Superior temporal gyrus (tissue), 1 donor: ENCODE measurements at regions not wholly inside any gene's neighbourhood (a gene's known extent, or its start where the extent isn't known, plus 50 kb on each side); places are given as distances from the start of the nearest gene placed in this dataset.
"Not testable (repeated sequence)": the region's sequence is repeated elsewhere in the genome, so short reads cannot be mapped to it uniquely, and the experiment has no call there.

Source experiments
- DNase-seq: peaks from one replicate; pipeline ENCODE4 v3.0.0-alpha.2; 2016; ENCODE audit errors: extremely low spot score

DNA sequence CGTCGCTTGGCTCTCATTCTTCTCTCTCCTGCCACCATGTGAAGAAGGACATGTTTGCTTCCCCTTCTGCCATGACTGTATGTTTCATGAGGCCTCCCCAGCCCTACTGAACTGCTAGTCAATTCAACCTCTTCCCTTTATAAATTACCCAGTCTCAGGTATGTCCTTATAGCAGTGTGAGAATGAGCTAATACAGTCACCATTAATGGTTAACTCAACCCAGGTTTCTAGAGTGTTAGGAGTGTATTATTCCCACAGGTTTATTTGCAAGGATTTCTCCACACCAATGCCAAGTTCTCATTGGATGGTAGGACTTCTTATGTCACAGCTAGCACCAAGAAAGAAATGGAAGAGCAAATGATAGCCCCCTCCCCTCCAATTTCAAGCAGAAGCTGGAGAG is 71.9 kb downstream of the DYNAP start:
- no peak for DNase-seq

DNA sequence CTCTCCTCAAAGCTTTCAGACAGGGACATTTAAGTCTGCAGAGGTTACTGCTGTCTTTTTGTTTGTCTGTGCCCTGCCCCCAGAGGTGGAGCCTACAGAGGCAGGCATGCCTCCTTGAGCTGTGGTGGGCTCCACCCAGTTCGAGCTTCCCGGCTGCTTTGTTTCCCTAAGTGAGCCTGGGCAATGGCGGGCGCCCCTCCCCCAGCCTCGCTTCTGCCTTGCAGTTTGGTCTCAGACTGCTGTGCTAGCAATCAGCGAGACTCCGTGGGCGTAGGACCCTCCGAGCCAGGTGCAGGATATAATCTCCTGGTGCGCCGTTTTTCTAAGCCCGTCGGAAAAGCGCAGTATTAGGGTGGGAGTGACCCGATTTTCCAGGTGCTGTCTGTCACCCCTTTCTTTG is 78.7 kb downstream of the DYNAP start:
- DNase-seq, result not testable (repeated sequence)

DNA sequence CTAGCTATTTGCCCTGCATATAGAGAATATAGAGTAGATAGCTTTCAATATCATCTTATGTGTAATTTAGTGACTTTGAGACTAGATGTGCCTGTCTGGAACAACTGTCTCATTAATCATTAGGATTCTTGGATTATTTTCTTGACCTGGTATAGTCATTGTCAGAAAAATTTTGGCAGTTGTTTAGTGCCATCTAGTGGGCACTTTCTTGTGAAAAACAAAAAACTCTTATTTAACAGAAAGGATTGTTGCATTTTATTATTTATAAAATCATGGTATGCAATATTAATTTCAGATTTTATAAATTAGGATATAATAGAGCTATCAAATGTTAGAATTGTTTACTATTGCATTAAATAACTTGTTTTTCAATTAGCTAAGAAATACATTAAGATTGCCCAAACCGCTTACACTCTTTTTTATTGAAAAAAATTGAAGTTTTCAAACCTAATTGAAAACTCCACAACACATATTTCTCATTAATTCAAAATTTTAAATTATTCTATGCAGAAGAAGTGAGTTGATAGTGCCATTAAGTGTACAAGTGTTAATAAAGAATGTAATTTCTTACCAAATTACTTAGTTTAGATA is 80.3 kb downstream of the DYNAP start:
- DNase-seq, result peak; percentile 84

DNA sequence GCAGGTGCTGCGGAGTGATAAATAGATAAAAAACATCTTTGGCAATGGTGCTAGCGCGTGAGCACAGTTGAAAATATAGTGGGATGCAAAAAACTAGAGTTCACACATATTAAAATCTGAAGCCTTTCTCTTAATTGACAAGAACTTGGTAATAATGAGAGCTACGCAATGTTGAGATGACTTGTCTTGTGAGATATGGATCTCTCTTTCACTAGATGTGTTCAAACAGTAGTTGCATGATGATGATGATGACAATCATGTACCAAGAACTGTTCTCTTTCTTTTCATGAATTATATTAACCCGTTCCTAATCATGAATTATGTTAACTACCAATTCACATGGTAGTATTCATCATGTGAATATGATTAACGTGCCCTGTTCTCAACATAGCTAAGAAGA is 81.1 kb downstream of the DYNAP start:
- DNase-seq, result no peak

DNA sequence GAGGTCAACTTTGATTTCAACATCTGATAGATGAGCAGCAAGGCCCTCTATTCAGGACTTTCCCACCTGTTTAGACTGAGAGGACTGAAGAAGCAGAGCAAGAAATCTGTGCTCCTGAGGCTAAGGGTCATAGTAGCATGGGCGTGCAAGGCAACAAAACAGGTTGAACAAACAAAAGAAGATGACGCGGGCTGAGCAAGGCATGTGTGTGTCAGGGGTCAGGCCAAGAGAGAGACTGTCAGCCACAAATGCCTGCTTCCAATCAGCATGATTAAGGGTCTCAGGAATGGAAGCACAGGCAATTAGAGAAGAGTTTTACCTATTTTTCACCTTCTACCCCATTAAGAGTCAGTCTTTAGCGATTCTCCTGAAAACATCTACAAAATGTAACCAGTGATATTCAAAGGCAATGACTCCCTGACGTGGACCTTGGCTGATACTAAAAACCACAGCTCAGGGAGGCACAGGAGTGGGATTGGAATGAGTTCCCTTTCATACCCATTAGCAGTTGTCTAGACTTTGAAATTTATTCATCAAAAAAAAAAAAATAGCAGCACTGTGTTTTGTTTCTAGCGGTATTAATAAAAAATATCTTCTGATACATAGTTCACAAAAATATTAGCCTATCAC is 81.9 kb downstream of the DYNAP start:
- no peak for DNase-seq

DNA sequence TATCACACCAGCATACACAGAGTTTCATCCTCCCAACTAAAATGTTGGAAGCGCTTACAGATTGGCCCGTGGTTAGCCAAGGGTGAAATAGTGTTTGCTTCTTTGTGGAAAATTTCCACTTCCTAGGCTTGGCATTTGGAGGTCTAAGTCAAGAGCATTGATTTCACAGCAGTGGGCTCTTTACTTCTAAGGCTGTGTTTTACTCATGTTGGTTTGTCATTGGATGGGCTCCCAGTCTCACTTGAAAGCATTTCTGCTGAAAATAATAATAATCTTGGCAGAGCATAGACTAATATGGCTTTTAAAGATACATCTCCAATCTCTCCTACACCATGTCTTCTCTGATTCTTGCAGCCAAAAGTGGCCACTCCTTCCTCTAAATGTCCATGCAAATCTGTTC is 82.9 kb downstream of the DYNAP start:
- no peak for DNase-seq

DNA sequence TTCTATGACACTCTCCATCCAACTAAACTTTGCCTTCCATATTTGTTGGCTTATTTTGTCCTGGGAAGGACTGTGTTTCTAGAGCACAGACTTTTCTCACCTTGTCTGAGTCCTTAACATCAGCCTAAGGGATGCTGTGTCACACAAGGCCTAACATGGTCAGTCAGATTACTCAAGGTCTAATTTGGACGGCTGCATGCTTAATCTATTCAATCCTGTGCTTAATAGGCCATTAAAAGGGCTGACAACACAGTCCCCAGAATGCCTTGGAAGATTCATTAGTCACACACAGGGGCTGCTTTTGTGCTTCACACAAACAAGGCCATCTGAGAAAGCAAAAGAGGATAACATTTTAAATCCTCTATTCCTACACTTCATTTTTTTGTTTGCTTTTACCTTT is 84.0 kb downstream of the DYNAP start:
- no peak for DNase-seq

DNA sequence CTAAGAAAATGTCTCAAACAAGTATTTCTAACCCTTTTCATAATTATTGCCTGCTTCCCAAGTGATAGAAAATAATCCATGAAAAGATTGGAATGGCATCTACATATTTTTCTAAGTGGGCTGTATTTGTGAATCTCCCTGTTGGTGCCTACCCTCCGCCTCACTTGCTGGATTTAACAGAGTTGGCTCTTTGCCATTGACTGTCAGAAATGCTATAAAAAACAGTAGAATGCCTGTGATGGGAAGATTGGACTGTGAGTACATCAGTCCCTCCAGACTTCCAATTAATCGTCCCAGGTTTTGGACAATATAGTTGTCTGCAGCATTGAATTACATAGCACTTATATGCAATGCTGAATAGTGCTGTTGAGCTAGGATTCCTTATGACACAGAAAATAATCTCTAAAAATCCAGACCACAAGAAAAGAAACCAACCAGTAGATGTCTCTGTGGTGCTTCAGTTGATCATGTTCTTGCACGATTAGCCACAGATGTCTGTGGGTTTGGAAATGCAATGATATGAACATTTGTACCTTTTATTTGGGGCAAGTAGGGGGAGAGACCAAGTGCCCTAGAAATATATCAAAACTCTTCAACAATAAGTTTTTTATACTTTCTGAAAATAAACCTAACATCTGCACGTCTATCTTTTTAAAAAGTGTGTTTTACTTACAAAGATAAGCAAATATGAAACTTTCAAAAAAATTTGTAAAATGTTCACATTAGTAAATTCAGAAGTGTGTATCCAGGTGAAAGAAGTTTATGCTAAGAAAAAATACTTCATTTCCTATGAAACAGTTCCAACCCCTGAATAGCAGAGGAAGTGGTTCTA is 88.5 kb downstream of the DYNAP start:
- peak; percentile 89 for DNase-seq

DNA sequence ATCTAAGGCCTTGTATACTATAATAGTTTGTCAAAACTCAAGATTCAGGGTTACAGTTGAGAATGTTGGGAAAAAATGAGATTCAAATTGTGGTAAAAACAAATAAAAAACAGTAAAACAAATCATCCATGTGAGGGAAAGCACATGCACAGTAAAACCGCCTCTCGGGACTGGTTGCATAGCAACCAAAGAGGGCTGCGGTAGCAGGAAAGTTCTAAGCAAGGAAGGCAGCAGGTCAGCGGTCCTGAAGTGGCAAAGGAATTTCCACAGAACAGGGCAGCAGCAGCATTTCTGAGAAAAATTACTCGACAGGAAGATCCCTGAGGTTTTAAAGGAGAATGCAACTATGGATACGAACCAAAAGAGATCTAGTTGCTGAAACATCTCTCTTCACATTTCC is 93.7 kb downstream of the DYNAP start:
- DNase-seq, result no peak

DNA sequence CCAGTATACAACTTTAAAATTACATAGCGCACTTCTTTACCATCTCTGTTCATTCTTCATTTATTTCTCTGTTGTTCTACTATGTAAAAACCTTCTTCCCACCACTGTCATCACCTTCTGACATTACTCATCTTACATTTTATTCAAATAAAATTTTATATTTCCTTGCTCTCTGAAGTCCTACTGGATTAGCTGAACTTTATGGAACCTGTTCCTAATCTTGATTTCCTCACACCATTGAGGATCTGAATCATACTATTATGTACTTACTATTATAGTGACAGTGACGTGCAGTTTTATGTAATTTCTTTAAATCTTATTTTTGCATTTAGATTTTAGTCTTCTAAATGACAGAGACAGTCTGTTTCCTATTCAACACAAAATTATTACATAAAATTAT is 98.3 kb downstream of the DYNAP start:
- no peak for DNase-seq

DNA sequence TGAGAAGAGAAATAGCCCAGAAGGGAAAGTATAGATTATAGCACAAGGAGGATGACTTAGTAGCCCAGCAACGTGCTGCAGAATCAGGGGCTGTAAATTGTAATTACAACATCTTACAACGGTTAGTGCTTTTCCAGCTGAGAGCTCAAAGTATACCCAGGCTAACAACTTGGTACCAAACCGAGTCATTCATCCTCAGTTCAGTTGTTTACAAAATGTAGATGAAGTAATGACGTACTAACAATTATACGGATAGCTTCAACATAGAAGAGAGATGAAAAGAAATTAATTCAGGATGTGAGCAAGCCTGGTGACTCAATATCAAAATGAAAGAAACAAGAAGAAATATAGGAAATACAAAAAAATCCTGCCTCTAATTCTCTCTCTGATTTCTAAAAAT is 99.2 kb downstream of the DYNAP start:
- DNase-seq, result no peak

DNA sequence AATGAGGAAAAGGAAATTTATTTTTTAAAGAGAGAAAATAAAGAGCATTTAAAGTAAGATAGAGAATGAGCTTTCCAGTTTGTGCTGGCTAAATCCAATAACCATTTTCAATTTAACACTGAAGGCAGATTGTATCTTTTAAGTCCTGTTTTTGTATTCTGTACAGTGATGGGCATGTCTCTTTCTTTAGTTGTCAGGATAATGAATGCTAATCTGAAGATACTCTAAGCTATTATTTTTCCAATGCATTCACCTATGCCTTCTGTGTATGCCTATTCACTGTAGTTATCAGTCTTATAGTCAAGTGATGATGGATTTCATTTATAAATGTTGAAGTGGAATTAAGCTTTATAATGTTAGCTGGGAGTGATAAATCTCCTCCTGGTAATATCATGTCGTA is 101.4 kb downstream of the DYNAP start:
- no peak for DNase-seq

DNA sequence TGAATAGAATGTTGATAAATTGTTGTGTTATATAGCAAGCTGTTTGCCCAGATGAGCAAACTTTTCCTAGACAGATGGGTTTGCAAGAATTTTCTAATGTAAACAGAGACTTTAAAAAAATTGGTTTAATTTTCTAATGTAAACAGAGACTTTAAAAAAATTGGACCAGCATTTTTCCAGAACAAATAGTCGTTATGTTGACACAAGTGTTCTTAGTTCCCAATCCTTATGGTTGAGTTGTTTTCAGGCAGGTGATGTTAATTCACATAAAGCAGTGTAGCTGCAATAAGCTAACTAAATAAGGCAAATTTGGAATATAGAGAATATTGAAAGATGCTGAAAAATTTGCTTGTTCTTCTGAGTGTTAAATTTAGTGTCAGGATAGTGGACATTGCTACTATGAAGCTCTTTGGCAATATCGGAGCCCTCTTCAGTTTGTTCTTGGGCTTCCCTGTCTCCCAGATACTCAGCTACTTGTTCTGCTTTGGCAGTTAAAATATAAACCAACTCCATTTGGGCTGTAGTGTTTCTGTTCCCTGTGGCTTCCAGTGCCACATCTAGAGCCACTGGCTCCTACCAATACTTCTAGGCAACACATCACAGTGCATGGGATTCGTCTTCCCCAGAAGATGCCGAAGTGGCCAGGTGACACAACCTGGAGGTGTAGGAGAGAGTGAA is 105.7 kb downstream of the DYNAP start:
- no peak for DNase-seq

DNA sequence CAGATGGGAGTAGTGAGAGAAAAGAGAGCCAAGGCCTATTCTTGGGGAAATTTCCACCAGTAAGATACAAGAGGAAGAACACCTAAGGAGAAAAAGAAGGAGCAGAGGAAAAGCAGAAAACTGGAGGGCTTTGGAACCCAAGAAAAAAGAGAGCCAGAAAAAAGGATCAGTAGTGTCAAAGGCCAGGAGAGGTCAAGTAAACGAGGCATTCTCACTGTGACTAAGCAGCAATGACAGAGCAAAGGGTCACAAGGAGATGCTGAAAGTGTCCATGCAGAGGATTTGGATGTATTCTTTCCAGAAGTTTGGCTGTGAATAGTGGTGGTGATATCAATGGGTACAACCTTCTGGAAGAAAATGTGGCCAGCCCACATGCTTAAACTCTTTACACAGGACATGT is 109.5 kb downstream of the DYNAP start:
- no peak for DNase-seq

DNA sequence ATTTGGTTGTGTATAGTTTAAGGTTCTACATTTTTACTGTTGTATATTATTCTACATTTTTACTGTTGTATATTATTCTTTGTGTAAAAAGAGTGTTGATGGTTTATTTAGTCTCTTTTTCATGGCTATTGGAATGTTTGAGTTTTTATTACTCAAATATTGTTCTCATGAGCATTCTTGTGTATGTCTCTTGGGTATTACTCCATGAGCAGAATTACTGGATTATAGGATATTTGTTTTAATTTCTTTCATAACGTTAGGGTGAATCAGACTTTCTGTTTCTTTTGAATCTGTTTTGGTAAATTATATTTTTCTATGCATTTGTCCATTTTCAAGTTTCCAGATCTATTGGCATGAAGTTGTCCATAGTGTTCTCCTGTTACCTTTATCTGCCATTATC is 111.6 kb downstream of the DYNAP start:
- DNase-seq, result no peak

DNA sequence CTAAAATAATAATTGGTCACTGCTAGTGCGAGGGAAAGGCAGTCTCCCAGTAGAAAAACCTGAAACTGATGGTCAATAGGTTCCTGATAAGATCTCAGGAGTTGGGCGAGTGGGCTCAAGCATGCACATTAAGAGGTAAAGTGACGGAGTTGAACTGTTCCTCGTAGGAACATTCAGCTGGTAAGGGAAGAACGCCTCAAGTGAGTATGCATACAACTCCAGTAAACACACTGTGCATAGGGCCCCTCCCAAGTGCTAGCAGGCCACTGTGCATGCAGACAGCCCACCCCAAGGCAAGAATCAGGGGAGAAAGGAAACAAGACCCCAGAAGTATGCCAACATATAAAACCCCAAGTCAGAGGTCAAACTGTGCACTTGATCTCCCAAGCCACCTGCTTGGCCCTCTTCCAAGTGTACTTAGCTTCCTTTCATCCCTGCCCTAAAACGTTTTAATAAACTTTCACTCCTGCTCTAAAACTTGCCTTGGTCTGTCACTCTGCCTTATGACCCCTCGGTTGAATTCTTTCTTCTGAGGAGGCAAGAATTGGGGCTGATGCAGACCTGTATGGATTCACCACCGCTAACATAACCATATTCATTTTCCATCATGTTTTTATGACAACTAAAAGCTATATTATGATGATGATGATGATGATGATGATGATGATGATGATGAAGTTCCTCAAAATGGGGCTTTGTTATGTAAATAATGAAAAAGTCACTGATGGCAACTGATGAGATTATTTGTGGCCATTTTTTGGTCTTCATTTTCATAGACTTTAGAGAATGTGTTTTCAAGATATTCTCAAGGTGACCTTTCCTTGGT is 118.0 kb upstream of the RAB27B start:
- DNase-seq, result no peak

DNA sequence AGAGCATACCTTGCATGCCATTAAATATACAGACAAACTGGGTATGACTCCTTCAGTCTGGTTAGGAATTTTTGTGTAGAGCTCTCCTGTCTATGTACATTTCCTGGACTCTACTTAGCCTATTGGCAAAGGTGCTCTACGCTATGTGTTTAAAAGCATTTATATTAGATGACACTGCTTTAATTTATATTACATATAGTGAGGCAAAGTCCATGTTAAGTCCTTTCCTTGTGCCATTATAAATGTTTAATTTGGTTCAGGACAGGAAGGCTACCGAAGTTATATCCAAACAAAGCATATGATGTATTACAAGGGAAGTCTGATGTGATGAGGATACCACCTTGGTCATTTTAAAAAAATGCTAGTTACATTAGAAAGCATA is 117.4 kb upstream of the RAB27B start:
- no peak for DNase-seq

DNA sequence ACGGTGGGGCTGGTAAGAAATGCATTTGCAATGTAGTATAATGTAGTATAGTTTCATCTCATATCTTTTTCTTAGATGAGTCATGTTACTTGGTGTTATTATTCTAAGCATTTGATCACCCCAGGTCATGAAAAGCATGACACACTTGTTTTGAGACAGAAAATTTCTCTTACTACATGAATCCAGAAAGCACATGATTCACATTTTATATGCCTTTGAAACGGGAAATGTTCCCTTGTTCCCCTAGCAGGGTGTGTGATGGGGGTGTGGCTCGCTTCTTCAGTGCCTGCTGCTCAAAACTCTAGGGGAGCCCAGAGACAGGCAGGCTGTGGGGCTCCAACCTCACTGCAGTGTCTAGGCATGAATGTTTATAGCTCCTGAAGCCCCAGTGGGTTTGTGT is 116.0 kb upstream of the RAB27B start:
- no peak for DNase-seq

DNA sequence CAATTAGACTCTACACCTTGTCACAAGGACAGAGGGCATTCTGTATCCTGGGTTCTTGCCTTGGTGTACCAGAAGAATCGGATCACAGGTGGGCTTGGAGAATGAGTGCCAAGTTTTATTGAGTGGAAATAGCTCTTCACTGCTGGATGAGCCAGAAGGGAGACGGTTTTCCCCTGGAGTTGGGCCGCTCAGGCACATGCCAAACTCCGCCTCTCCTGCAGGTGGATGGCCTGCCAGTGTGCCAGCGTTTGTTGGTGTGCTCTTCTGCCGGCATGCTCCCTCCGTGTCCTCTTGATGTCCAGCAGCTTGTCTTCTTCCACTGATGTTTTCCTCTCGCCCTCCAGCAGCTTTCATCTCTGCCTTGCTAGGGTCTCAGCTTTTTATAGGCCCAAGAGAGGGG is 115.5 kb upstream of the RAB27B start:
- DNase-seq, result no peak

DNA sequence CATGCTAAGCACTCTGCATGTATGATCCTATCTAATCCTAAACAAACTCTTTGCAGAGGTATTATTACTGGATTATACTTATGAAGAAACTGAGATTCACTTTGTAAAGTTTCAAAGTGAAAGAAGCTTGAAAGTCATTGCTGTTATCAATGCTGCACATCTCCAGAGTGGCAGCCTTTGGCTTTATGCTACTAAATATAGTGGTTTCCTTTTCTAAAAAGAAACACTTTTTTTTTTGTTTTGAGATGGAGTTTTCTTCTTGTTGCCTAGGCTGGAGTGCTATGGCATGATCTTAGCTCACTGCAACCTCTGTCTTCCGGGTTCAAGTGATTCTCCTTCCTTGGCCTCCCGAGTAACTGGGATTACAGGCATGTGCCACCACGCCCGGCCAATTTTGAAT is 114.9 kb upstream of the RAB27B start:
- no peak for DNase-seq

DNA sequence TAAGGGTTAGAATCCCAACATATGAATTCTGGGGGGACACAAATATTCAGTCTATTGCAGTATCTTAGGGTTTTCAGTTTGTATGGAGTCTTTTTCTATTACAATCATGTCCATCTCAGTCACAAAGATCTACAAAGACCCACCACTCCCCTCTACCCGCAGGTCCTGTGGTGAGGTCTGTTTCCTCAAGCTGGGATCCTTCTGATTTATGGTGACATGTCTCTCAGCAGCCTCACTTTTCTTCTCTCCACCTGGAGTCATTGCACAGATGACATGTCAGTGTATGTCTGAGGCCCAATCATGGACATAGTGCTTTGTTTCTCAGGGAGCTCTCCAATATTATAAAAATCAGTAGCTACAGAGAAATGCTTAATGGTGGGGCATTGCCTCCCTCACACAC is 113.4 kb upstream of the RAB27B start:
- DNase-seq, result no peak

DNA sequence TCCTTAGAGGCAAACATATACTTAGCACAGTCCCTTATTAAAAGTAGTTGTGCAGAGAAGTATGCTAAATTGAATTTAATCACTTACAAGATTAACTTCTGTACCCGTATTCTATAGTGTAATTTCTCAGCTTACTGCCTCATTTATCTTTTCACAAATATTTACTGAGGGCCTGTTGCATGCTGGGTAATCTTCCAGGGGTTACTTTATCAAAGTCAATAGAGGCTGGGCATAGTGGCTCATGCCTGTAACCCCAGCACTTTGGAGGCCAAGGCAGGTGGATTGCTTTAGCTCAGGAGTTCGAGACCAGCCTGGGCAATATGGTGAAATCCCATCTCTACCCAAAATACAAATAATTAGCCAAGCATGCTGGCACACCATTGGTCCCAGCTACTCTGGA is 111.7 kb upstream of the RAB27B start:
- DNase-seq, result no peak
